B cell (primary cell): ENCODE measurements at regions not wholly inside any gene's neighbourhood (a gene's known extent, or its start where the extent isn't known, plus 50 kb on each side); places are given as distances from the start of the nearest gene placed in this dataset.
"Not testable (repeated sequence)": the region's sequence is repeated elsewhere in the genome, so short reads cannot be mapped to it uniquely, and the experiment has no call there.

Experiments
- ATAC-seq: fragments of 200-7000 bp; cut with Tn5 transposase; one replicate; pipeline ENCODE4 v1.10.0; 2021; ENCODE audit warnings: low read depth, mild to moderate bottlenecking, moderate number of reproducible peaks, moderate library complexity
- CTCF ChIA-PET: fragments of 350-600 bp; sonication (Branson Sonifier 250); formaldehyde crosslinking; loops from one replicate; lab custom pipeline; 2021; ENCODE audit warnings: antibody characterized with exemption, inconsistent platforms; lab: Charles Lee
- POLR2A ChIA-PET: fragments of 350-600 bp; sonication (Branson Sonifier 250); formaldehyde crosslinking; loops from one replicate; lab custom pipeline; 2021; ENCODE audit warnings: antibody characterized with exemption; lab: Charles Lee
- DNase-seq: peaks from one replicate; pipeline ENCODE4 v3.0.0; 2013
- H2AFZ ChIP-seq: 2 replicates; pipeline ENCODE4 v1.6.1; 2012; ENCODE audit warnings: mild to moderate bottlenecking, low read depth, low read length; ENCODE audit not compliant: insufficient read depth, poor library complexity, severe bottlenecking
- H3K27ac ChIP-seq, 2 donors: 1 replicate in 1 of 2; 2 replicates in 1 of 2; pipeline ENCODE4 v1.5.1; 2012 to 2013; ENCODE audit warnings: low read length in 2 of 2, mild to moderate bottlenecking in 2 of 2, moderate library complexity in 1 of 2
- H3K27me3 ChIP-seq, 4 experiments: fragments of 200-600 bp in 1 of 4; sonication (generic) in 1 of 4; replicated peaks in 1 of 4; 1 replicate in 2 of 4; 2 replicates in 2 of 4; pipeline versions ENCODE4 v1.6.1 to v1.7.0; 2013 to 2016; ENCODE audit warnings: low read length in 3 of 4, mild to moderate bottlenecking in 2 of 4, mixed read lengths in 1 of 4, moderate library complexity in 1 of 4; ENCODE audit not compliant: insufficient read depth in 4 of 4, control insufficient read depth in 3 of 4; ENCODE audit errors: control extremely low read depth in 1 of 4
- H3K36me3 ChIP-seq, 2 experiments: replicated peaks in 1 of 2; 1 replicate in 1 of 2; 2 replicates in 1 of 2; pipeline versions ENCODE4 v1.6.1 to v1.7.1; 2013; ENCODE audit warnings: low read length in 1 of 2; ENCODE audit not compliant: insufficient read depth in 2 of 2, control insufficient read depth in 1 of 2; ENCODE audit errors: control extremely low read depth in 1 of 2, extremely low read depth in 1 of 2
- H3K4me1 ChIP-seq, 2 donors: fragments of 200-600 bp in 1 of 2; sonication (generic) in 1 of 2; 1 replicate in 1 of 2; 2 replicates in 1 of 2; pipeline versions ENCODE4 v1.5.1 to v1.6.1; 2013 to 2017; ENCODE audit warnings: low read length in 2 of 2; ENCODE audit not compliant: control insufficient read depth in 2 of 2, insufficient read depth in 2 of 2
- H3K4me2 ChIP-seq: replicated peaks from 2 replicates; pipeline ENCODE3; 2012; ENCODE audit warnings: mild to moderate bottlenecking, low read depth, low read length; ENCODE audit not compliant: poor library complexity, severe bottlenecking
- H3K4me3 ChIP-seq, 5 experiments: fragments of 200-600 bp in 1 of 5; sonication (generic) in 1 of 5; 1 replicate in 3 of 5; 2 replicates in 2 of 5; pipeline versions ENCODE4 v1.5.1 to v1.7.0; 2011 to 2016; ENCODE audit warnings: low read length in 4 of 5, mild to moderate bottlenecking in 4 of 5, low read depth in 2 of 5, control low read depth in 1 of 5, moderate library complexity in 1 of 5; ENCODE audit not compliant: insufficient read depth in 1 of 5; ENCODE audit errors: control extremely low read depth in 1 of 5, extremely low read depth in 1 of 5
- H3K79me2 ChIP-seq: fragments of 200-600 bp; sonication (generic); one replicate; pipeline ENCODE4 v1.6.0; 2016; ENCODE audit warnings: low read length; ENCODE audit not compliant: control insufficient read depth, insufficient read depth
- H3K9ac ChIP-seq: fragments of 200-600 bp; sonication (generic); 2 replicates; pipeline ENCODE4 v1.6.1; 2017; ENCODE audit warnings: mild to moderate bottlenecking, low read length, moderate library complexity
- H3K9me3 ChIP-seq, 3 donors: one replicate each; pipeline versions ENCODE4 v1.6.1 to v1.7.1; 2013; ENCODE audit warnings: low read length in 2 of 3; ENCODE audit not compliant: control insufficient read depth in 2 of 3, insufficient read depth in 1 of 3; ENCODE audit errors: control extremely low read depth in 1 of 3
- H4K20me1 ChIP-seq: 2 replicates; pipeline ENCODE4 v1.6.0; 2012; ENCODE audit warnings: mild to moderate bottlenecking, low read length; ENCODE audit not compliant: insufficient read depth, control insufficient read depth, poor library complexity, severe bottlenecking
- H3K27ac Mint-ChIP-seq: one replicate; pipeline ENCODE4 v1.8.0; 2021; ENCODE audit warnings: mixed read lengths
- H3K27me3 Mint-ChIP-seq: one replicate; pipeline ENCODE4 v1.8.0; 2021; ENCODE audit warnings: mixed read lengths
- H3K4me1 Mint-ChIP-seq: one replicate; pipeline ENCODE4 v1.8.0; 2021; ENCODE audit warnings: mixed read lengths
- H3K4me3 Mint-ChIP-seq: one replicate; pipeline ENCODE4 v1.8.0; 2021; ENCODE audit warnings: mixed read lengths
- H3K9me3 Mint-ChIP-seq: one replicate; pipeline ENCODE4 v1.8.0; 2022; ENCODE audit warnings: mixed read lengths; ENCODE audit not compliant: insufficient read depth
- EZH2 ChIP-seq: IDR thresholded peaks from 2 replicates; pipeline ENCODE4 v1.6.1; 2012; ENCODE audit warnings: borderline replicate concordance, low read depth, mild to moderate bottlenecking, moderate library complexity, low read length; ENCODE audit not compliant: insufficient read depth, poor library complexity, severe bottlenecking
- WGBS: methylation state at CpG from one replicate; pipeline ENCODE4 v1.1.5; 2013; ENCODE audit warnings: missing lambda C conversion rate; ENCODE audit not compliant: insufficient coverage; 5-methylcytosine and 5-hydroxymethylcytosine counted together
- intact Hi-C: fragments of 100-400 bp; cut with micrococcal nuclease; formaldehyde crosslinking; loops from one replicate; pipeline ENCODE4 v1.10.0; 2022
- TF ChIP-seq, protein P1 (sequence below): fragments of 200-600 bp; IDR thresholded peaks from one replicate; pipeline ENCODE4 v1.8.0; 2022; ENCODE audit warnings: antibody characterized with exemption, mild to moderate bottlenecking

DNA sequence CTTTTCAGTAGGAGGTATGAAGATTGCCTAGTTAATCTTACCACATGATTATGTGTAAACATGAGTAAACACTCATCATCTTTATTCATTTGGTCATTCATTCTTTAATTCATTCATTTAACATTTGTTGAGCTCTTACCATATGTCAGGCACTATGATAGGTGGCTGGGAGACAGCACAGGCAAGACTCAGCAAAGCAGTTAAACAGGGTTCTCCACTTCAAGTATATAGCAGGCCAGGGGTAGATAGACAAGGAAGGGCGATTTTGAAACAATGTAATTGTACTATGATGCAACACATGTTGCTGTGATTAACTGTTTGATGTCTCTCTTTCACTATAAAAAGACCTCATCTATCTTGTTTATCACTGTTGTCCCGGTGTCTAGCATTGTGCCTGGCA lies 84.3 kb upstream of the GPR101 start:
- no peak overlapping the region for H3K4me2 ChIP-seq
- H3K4me1 ChIP-seq, result no peaks in the 10 kb centered on the region
- no peak overlapping the region for H2AFZ ChIP-seq
- Mint-ChIP-seq H3K27me3 (peaks cover 6% of the 10 kb centered on the region), H3K27ac (no peak overlapping the region), H3K4me3 (no peak overlapping the region), H3K4me1 (no peaks in the 10 kb centered on the region), H3K9me3 (no peaks in the 10 kb centered on the region)
- no peak overlapping the region for H3K27ac ChIP-seq
- ATAC-seq (no peak), DNase-seq (no peak)
- no peak overlapping the region for H3K9ac ChIP-seq
- H3K36me3 ChIP-seq, result no peaks in the 10 kb centered on the region
- H3K4me3 ChIP-seq, result no peak overlapping the region
- H3K27me3 ChIP-seq, result no peaks in the 10 kb centered on the region
- peaks cover 0 to 3% (median 0%) of the 10 kb centered on the region in 3 donors for H3K9me3 ChIP-seq
- WGBS, result no CpG with 5 or more reads among the region's 2 CpGs
- no peak for TF ChIP-seq EZH2
- TF ChIP-seq, protein P1, sequence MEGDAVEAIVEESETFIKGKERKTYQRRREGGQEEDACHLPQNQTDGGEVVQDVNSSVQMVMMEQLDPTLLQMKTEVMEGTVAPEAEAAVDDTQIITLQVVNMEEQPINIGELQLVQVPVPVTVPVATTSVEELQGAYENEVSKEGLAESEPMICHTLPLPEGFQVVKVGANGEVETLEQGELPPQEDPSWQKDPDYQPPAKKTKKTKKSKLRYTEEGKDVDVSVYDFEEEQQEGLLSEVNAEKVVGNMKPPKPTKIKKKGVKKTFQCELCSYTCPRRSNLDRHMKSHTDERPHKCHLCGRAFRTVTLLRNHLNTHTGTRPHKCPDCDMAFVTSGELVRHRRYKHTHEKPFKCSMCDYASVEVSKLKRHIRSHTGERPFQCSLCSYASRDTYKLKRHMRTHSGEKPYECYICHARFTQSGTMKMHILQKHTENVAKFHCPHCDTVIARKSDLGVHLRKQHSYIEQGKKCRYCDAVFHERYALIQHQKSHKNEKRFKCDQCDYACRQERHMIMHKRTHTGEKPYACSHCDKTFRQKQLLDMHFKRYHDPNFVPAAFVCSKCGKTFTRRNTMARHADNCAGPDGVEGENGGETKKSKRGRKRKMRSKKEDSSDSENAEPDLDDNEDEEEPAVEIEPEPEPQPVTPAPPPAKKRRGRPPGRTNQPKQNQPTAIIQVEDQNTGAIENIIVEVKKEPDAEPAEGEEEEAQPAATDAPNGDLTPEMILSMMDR, result no peak
- no peaks in the 10 kb centered on the region for H3K79me2 ChIP-seq
- POLR2A ChIA-PET, result no interaction called here
- no peaks in the 10 kb centered on the region for H4K20me1 ChIP-seq
- CTCF ChIA-PET, result no interaction called here
- intact Hi-C loops, result no loop called here

DNA sequence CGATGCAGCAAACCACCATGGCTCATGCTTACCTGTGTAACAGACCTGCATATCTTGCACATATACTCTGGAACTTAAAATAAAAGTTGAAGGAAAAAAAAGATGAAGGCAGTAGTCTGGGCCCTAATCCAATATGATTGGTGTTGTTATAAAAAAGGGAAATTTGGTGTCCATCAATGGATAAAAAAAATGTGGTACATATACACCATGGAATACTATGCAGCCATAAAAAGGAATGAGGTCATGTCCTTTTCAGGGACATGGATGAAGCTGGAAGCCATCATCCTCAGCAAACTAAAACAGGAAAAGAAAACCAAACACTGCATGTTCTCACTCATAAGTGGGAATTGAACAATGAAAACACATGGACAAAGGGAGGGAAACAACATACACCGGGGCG lies 74.1 kb upstream of the GPR101 start:
- H3K27me3 ChIP-seq, H3K27me3 Mint-ChIP-seq, CTCF ChIA-PET, H3K4me1 Mint-ChIP-seq, H3K9me3 Mint-ChIP-seq, H4K20me1 ChIP-seq, ATAC-seq, H3K4me1 ChIP-seq, DNase-seq, H3K36me3 ChIP-seq, H2AFZ ChIP-seq, H3K79me2 ChIP-seq, POLR2A ChIA-PET, H3K4me2 ChIP-seq, H3K27ac Mint-ChIP-seq, H3K9ac ChIP-seq, intact Hi-C loops, H3K4me3 ChIP-seq, H3K4me3 Mint-ChIP-seq, H3K27ac ChIP-seq, H3K9me3 ChIP-seq: not testable (repeated sequence)
- no CpG with 5 or more reads among the region's 3 CpGs for WGBS
